H1 (cell line): ENCODE measurements at regions not wholly inside any gene's neighbourhood (a gene's known extent, or its start where the extent isn't known, plus 50 kb on each side); places are given as distances from the start of the nearest gene placed in this dataset.

Source experiments
- EP300 ChIP-seq, 2 experiments: IDR thresholded peaks; 1 replicate in 1 of 2; 2 replicates in 1 of 2; pipeline ENCODE4 v1.6.1; 2011 to 2012; ENCODE audit warnings: low read depth in 2 of 2, low read length in 2 of 2, mild to moderate bottlenecking in 2 of 2, borderline replicate concordance in 1 of 2, inconsistent platforms in 1 of 2, moderate library complexity in 1 of 2
- HDAC2 ChIP-seq, 2 experiments: fragments of 300-600 bp in 1 of 2; sonication (generic) in 1 of 2; IDR thresholded peaks; 2 replicates each; pipeline ENCODE4 v1.6.1; 2011 to 2012; ENCODE audit warnings: low read depth in 2 of 2, low read length in 2 of 2, mild to moderate bottlenecking in 2 of 2, moderate library complexity in 2 of 2, borderline replicate concordance in 1 of 2, inconsistent platforms in 1 of 2
- POLR2AphosphoS5 ChIP-seq: IDR thresholded peaks from 2 replicates; pipeline ENCODE4 v1.6.1; 2011; ENCODE audit warnings: low read depth, low read length
- TEAD4 ChIP-seq: IDR thresholded peaks from 2 replicates; pipeline ENCODE4 v1.6.1; 2012; ENCODE audit warnings: low read depth, low read length, inconsistent platforms, mixed read lengths
- TF ChIP-seq, protein P1 (sequence below), 3 experiments: IDR thresholded peaks; 1 replicate in 2 of 3; 2 replicates in 1 of 3; pipeline versions ENCODE4 v1.5.1 to v1.6.1; 2011; ENCODE audit warnings: low read length in 3 of 3, mild to moderate bottlenecking in 3 of 3, inconsistent platforms in 2 of 3, low read depth in 1 of 3, moderate library complexity in 1 of 3; ENCODE audit not compliant: insufficient read depth in 1 of 3; ENCODE audit errors: control extremely low read depth in 1 of 3

- TF ChIP-seq TEAD4 (no peak), EP300 (IDR thresholded peaks at IDR 0.05; ENCODE audit: borderline replicate concordance in 1 of 2, low read depth in 2 of 2, low read length in 2 of 2) (no peak), POLR2AphosphoS5 (no peak), HDAC2 (IDR thresholded peaks at IDR 0.05; ENCODE audit: borderline replicate concordance in 1 of 2, low read depth in 2 of 2, low read length in 2 of 2) (no peak)
- TF ChIP-seq, protein P1, sequence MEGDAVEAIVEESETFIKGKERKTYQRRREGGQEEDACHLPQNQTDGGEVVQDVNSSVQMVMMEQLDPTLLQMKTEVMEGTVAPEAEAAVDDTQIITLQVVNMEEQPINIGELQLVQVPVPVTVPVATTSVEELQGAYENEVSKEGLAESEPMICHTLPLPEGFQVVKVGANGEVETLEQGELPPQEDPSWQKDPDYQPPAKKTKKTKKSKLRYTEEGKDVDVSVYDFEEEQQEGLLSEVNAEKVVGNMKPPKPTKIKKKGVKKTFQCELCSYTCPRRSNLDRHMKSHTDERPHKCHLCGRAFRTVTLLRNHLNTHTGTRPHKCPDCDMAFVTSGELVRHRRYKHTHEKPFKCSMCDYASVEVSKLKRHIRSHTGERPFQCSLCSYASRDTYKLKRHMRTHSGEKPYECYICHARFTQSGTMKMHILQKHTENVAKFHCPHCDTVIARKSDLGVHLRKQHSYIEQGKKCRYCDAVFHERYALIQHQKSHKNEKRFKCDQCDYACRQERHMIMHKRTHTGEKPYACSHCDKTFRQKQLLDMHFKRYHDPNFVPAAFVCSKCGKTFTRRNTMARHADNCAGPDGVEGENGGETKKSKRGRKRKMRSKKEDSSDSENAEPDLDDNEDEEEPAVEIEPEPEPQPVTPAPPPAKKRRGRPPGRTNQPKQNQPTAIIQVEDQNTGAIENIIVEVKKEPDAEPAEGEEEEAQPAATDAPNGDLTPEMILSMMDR (IDR thresholded peaks at IDR 0.05; ENCODE audit: control extremely low read depth in 1 of 3, insufficient read depth in 1 of 3, low read depth in 1 of 3, low read length in 3 of 3) = no peak
Observed at GRCh38 chr11:29184939-29185890, 831.6 kb downstream of the KCNA4 start (continued).
